HEK293T (cell line): ENCODE measurements at regions not wholly inside any gene's neighbourhood (a gene's known extent, or its start where the extent isn't known, plus 50 kb on each side); places are given as distances from the start of the nearest gene placed in this dataset.

Source experiments
- BHLHE40 ChIP-seq: fragments of 450-650 bp; IDR thresholded peaks from 2 replicates; pipeline ENCODE4 v1.6.1; 2016; ENCODE audit warnings: mild to moderate bottlenecking, moderate library complexity, borderline replicate concordance
- TARDBP ChIP-seq: fragments of 450-650 bp; IDR thresholded peaks from 2 replicates; pipeline ENCODE4 v1.6.1; 2016

- no peak for TF ChIP-seq BHLHE40
- TF ChIP-seq TARDBP: no peak
Measured at GRCh38 chr2:54052825-54053718, 62.3 kb upstream of the ACYP2 start.
